ENCODE measurements at regions not wholly inside any gene's neighbourhood (a gene's known extent, or its start where the extent isn't known, plus 50 kb on each side); places are given as distances from the start of the nearest gene placed in this dataset.

DNA sequence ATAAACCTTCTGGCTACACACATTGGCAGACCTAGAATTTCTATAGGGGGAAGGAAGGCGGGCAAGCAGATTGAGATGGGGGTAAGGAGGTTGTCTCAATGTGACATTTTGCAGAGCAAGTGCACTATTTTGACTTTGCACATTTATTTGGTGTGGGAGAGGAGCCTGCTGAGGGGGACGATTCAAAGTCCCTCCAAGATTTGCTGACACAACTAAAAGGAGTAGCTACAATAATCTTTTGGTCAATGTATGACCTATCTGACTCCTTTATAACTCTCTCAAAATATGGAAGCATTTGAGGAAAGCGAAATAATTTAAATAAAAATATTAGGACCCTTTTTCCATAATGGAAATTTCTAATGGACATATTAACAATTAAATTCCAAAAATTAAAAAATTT, 274.9 kb upstream of the PPARGC1A start (continued):
- no peak for TF ChIP-seq DLX4 (CRISPR knock-in tag; IDR thresholded peaks at IDR 0.05)
- TF ChIP-seq, protein P1, sequence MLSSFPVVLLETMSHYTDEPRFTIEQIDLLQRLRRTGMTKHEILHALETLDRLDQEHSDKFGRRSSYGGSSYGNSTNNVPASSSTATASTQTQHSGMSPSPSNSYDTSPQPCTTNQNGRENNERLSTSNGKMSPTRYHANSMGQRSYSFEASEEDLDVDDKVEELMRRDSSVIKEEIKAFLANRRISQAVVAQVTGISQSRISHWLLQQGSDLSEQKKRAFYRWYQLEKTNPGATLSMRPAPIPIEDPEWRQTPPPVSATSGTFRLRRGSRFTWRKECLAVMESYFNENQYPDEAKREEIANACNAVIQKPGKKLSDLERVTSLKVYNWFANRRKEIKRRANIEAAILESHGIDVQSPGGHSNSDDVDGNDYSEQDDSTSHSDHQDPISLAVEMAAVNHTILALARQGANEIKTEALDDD (IDR thresholded peaks at IDR 0.05): no peak
- no peak for TF ChIP-seq ZFX (CRISPR knock-in tag; IDR thresholded peaks at IDR 0.05)
- no peak for TF ChIP-seq NFE2 (IDR thresholded peaks at IDR 0.05; ENCODE audit: low read depth)
- TF ChIP-seq ZNF695 (CRISPR knock-in tag; IDR thresholded peaks at IDR 0.05): no peak
- TF ChIP-seq ARID4B (CRISPR knock-in tag; IDR thresholded peaks at IDR 0.05): no peak
- TF ChIP-seq, protein P2, sequence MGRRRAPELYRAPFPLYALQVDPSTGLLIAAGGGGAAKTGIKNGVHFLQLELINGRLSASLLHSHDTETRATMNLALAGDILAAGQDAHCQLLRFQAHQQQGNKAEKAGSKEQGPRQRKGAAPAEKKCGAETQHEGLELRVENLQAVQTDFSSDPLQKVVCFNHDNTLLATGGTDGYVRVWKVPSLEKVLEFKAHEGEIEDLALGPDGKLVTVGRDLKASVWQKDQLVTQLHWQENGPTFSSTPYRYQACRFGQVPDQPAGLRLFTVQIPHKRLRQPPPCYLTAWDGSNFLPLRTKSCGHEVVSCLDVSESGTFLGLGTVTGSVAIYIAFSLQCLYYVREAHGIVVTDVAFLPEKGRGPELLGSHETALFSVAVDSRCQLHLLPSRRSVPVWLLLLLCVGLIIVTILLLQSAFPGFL (CRISPR knock-in tag; IDR thresholded peaks at IDR 0.05): no peak
- TF ChIP-seq, protein P3, sequence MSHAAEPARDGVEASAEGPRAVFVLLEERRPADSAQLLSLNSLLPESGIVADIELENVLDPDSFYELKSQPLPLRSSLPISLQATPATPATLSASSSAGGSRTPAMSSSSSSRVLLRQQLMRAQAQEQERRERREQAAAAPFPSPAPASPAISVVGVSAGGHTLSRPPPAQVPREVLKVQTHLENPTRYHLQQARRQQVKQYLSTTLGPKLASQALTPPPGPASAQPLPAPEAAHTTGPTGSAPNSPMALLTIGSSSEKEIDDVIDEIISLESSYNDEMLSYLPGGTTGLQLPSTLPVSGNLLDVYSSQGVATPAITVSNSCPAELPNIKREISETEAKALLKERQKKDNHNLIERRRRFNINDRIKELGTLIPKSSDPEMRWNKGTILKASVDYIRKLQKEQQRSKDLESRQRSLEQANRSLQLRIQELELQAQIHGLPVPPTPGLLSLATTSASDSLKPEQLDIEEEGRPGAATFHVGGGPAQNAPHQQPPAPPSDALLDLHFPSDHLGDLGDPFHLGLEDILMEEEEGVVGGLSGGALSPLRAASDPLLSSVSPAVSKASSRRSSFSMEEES (CRISPR knock-in tag; IDR thresholded peaks at IDR 0.05): no peak
- no peak for TF ChIP-seq THAP7 (CRISPR knock-in tag; IDR thresholded peaks at IDR 0.05)
